GM18868 (cell line): ENCODE measurements at regions not wholly inside any gene's neighbourhood (a gene's known extent, or its start where the extent isn't known, plus 50 kb on each side); places are given as distances from the start of the nearest gene placed in this dataset.

Experiments used
- ATAC-seq: cut with Tn5 transposase; IDR thresholded peaks from one replicate; pipeline ENCODE4 v1.9.1; 2021; ENCODE audit warnings: mild to moderate bottlenecking, moderate library complexity; ENCODE audit not compliant: unreplicated experiment

GRCh38 chr9:1261879-1262766, 212.0 kb downstream of the DMRT2 start:
- no peak for ATAC-seq

DNA sequence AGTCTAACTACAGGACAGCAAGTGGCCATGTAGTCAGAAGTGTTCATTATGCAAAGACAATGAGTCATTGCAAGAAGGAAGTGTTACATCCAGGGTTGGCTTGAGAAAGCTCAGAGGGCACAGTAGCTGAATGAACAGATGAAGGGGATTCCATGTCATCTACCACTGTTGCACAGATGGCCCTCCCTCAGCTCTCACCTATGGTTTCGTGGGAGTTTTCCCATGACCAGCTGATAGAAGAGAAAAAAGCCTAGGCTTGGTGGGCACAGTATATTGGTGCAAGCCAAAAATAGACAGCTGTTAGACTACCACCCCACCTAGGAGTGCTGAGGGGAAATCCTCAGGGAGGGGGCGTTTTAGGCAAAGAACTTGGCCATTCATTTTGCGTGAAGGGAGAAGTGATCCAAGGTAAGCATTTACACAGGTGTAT, 217.0 kb downstream of the DMRT2 start:
- ATAC-seq: peak; percentile 90

DNA sequence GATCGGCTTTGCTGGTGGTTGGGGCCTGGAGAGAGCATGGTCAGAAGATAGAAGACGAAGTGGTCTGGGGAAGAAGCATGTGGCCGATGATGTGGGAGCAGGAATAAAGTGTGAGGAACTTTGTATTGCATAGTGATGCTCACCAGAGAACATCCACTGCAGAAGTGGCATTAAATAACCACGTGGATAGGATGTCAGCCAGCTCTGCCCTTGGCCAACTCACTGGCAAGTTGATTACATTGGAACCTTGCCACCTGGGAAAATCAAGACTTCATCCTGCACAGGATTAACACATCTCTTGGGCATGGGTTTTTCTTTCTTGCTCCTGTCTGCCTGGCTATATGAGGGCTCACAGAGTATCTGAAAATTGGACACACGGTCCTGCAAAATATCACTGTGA, 217.4 kb downstream of the DMRT2 start:
- no peak for ATAC-seq

DNA sequence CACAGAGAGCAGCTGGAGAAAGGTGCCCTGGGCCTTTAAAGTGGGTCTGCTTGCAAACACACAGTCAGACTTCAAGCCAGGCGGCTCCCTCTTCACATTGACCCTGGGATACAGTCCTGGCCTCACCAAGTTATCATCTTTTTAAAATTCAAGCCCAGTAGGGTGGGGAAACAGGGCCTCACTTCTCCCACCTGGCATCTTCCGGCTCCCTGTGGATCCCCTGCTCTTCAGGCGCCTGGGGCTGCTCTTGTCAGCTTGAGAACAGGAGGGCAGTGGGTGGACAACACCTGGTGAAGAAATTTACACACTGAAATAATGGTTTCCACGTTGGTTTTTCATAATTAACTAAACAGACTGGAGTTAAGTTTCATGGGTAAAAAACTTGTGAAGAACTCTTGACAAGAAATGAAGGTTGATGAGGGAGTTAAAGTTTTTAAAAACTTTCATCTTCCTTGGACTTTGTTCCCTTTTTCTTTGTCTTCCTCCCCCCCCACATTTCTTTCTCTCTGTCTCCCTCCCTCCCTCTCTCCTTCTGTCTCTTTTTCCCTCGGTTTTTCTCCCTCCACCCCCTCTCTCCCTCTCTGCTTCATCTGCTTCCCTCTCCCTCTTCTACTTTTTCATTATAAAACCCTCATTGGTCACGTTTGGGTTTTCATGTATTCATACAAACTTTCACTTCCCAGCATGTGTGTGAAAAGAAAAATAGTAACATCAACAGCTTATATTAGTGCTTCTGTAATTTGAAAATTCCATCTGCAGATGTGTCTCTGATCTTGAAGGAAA, 219.6 kb downstream of the DMRT2 start:
- no peak for ATAC-seq

GRCh38 chr9:1271367-1271766, 221.2 kb downstream of the DMRT2 start:
- no peak for ATAC-seq

- no peak for ATAC-seq
Observed at GRCh38 chr9:1271786-1272185, 221.6 kb downstream of the DMRT2 start.

- no peak for ATAC-seq
Observed at GRCh38 chr9:1272488-1272887, 222.3 kb downstream of the DMRT2 start.

GRCh38 chr9:1273859-1274258, 223.7 kb downstream of the DMRT2 start:
- peak; percentile 56 for ATAC-seq

DNA sequence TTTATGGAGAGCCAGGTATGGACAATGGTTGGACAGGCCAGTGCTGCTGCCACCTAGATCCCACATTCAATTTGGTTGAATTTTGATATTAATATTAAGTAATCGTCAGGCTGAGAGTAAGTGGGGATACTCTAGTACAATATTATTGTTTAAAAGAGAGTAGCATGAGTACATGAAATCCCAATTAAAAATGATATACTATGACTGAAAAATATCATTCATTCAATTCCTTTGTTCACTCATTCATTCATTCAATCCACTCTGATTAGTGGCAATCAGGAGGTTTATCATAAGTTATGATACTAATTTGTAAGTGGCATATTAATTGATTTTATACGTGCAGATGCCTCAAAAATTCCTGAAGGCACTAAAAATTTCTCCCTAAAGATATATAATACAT, 224.2 kb downstream of the DMRT2 start:
- no peak for ATAC-seq

DNA sequence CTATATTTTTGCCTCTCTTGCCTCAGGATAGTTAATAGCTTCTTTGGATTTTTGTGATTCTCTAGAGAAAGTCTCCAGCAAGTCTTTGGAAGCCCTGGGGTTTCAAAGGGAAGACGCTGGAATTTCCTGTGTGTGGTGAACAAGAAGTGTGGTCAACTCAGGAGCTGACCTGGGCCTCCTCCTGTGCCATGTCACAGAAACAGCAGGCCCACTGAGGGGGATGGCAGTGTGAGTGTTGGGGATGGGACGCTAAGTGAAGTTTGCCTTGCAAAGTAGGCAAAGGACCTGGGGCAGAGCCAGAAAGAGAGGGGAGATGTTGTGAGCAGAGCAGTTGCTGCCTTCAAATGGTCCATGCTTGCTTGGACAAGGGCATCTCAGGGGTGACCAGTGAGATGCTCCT, 226.3 kb downstream of the DMRT2 start:
- ATAC-seq: no peak

GRCh38 chr9:1284727-1285126, 234.6 kb downstream of the DMRT2 start:
- no peak for ATAC-seq

DNA sequence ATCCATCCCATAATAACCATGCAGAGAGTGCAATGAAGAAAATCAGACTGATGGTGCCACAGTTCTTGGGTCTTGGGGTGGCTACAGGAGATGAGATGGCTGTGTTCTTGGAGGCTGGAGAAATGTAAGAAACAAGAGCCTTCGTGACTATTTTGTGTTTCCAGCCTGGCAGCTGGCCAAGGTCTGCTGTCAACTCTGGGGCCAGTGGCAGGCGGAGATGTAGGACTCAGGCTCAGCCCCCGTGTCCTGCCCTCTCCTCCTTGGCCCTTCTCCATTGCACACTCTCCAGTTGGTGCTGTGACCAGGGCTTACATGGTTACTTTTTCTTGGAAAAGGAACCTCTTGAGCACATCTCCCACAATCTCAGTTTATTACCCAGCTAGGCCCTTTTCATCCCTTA, 235.4 kb downstream of the DMRT2 start:
- ATAC-seq: no peak

GRCh38 chr9:1292384-1292783, 242.2 kb downstream of the DMRT2 start:
- no peak for ATAC-seq

DNA sequence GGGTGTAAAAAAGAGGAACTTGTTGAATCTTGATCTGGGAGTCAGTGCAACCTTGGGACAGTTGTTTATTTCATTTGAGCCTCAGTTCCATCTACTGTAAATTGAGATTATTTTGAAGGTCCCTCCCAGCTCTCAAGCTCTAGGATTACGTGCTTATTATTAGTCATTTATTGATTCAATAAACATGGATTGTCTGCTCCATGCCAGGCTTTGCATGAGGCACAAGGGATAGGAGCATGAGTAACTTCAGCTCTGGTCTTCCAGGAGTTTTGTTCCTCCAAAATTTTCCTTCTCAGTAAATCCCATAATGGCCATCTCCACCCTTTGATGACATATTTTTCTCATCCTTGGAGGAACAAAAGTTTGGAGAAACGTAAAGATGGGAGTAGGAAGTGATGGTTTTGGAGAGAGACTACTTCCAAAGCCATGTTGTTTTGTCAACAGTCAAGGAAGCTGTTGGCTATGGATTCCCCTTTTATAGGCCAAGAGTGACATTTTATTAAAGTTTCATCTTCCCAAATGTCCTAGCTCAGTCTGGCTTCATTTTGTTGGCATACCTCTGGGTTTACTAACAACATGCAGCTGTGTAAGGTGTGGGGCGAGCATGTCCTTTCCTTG, 244.6 kb downstream of the DMRT2 start:
- no peak for ATAC-seq

- ATAC-seq: no peak
Observed at GRCh38 chr9:1296331-1296730, 246.2 kb downstream of the DMRT2 start.

DNA sequence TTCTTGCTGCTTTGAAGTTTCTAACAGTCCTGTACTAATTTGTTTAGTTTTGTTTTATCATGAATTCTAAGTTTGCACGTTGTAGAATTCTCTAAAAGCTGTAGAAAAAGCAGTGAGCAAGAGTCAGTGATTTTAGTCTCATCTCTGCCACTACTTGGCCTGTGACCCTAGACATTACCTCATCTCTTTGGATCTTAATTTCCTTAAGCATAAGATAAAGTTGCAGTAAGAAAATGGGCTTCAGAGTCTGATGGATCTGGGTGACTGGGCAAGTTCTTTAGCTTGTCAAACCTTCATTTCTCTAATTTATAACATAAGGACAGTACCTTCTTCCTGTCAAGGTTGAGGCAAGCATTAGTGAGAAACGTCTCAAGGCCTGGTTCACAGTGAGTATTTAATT, 247.9 kb downstream of the DMRT2 start:
- no peak for ATAC-seq

- ATAC-seq: no peak
Observed at GRCh38 chr9:1300941-1301340, 250.8 kb downstream of the DMRT2 start.

- ATAC-seq: no peak
Observed at GRCh38 chr9:1303932-1304331, 253.8 kb downstream of the DMRT2 start.

GRCh38 chr9:1311462-1312042, 261.4 kb downstream of the DMRT2 start:
- peak; percentile 69 for ATAC-seq

GRCh38 chr9:1319436-1319835, 269.3 kb downstream of the DMRT2 start:
- ATAC-seq: no peak

DNA sequence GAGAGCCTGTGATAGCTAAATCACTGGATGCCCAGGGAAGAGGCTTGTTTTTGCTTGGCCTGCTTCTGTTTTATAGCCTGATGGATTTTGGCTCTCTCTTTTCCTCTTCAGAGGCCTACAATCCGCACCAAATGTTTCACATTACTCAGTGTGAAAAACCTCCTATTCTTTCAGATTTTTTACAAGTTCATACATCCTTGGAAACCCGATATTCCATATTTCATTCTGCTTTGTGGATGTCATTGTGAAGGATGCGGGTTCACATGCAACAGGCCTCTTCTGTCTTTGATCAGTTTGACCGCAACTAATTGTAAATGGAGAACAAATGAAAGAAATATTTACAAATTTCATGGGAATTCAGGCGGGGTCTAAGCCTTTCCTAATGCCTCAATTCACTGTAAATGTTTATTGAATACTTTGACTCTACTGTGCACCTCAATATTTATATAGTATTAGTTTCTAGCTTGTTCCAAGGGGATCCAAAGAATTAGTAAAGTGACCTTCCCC, 269.9 kb downstream of the DMRT2 start:
- no peak for ATAC-seq
